ENCODE measurements at regions not wholly inside any gene's neighbourhood (a gene's known extent, or its start where the extent isn't known, plus 50 kb on each side); places are given as distances from the start of the nearest gene placed in this dataset.

DNA sequence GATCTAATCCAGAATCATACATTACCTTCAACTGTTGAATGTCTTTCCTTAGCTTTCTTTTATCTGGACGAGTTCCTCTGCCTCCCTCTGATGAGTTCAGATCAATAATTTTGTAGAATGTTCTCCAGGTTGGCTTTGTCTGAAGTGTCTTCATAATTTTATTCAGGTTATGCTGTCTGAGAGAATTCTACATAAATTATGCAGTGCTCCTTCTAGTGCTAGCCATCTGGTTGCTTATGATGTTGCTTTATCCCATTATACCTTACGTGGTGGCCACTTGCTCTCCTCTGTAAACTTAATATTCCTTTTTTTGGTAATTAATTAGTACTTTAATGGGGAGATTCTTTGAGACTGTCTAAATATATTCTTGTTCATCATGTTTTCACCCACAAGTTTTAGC is 67.7 kb upstream of the PTCHD4 start:
- TF ChIP-seq POLR2A (IDR thresholded peaks at IDR 0.05) = no peak
- TF ChIP-seq, protein P1, sequence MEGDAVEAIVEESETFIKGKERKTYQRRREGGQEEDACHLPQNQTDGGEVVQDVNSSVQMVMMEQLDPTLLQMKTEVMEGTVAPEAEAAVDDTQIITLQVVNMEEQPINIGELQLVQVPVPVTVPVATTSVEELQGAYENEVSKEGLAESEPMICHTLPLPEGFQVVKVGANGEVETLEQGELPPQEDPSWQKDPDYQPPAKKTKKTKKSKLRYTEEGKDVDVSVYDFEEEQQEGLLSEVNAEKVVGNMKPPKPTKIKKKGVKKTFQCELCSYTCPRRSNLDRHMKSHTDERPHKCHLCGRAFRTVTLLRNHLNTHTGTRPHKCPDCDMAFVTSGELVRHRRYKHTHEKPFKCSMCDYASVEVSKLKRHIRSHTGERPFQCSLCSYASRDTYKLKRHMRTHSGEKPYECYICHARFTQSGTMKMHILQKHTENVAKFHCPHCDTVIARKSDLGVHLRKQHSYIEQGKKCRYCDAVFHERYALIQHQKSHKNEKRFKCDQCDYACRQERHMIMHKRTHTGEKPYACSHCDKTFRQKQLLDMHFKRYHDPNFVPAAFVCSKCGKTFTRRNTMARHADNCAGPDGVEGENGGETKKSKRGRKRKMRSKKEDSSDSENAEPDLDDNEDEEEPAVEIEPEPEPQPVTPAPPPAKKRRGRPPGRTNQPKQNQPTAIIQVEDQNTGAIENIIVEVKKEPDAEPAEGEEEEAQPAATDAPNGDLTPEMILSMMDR (IDR thresholded peaks at IDR 0.05) = no peak
